ENCODE measurements at regions not wholly inside any gene's neighbourhood (a gene's known extent, or its start where the extent isn't known, plus 50 kb on each side); places are given as distances from the start of the nearest gene placed in this dataset.

GRCh38 chr6:9610620-9611415, 804.1 kb downstream of the TFAP2A start:
- Histone ChIP-seq H4K20me1 (ENCODE audit: insufficient read depth, low read length) (no peaks in the 10 kb centered on the region), H4K91ac (ENCODE audit: insufficient read depth, low read depth, low read length) (no peak overlapping the region), H3K79me1 (ENCODE audit: low read depth in 1 of 2, low read length in 2 of 2) (no peaks in the 10 kb centered on the region), H3K27ac (ENCODE audit: insufficient read depth, low read length) (no peak overlapping the region), H4K8ac (ENCODE audit: low read depth in 2 of 2, low read length in 2 of 2) (no peak overlapping the region), H2BK5ac (ENCODE audit: low read depth, low read length, poor library complexity, severe bottlenecking) (no peak overlapping the region), H3K9me1 (ENCODE audit: insufficient read depth, low read length) (no peaks in the 10 kb centered on the region), H3K4me3 (ENCODE audit: insufficient read depth, low read depth, low read length) (no peak overlapping the region), H3K4me1 (ENCODE audit: control insufficient read depth, insufficient read depth, low read length) (0 out of 2 replicates have a peak, but pooled peaks cover 2% of the 10 kb centered on the region), H4K5ac (ENCODE audit: low read depth, low read length) (no peak overlapping the region), H3K9ac (ENCODE audit: low read depth, low read length) (no peak overlapping the region), H3K18ac (ENCODE audit: low read depth, low read length) (no peak overlapping the region), H2BK120ac (ENCODE audit: low read depth, low read length) (no peak overlapping the region), H2AFZ (replicated peaks; ENCODE audit: low read length, poor library complexity) (no peak overlapping the region), H3K27me3 (ENCODE audit: control insufficient read depth, insufficient read depth, low read length) (no peaks in the 10 kb centered on the region), H3K9me3 (ENCODE audit: control insufficient read depth, insufficient read depth, low read length) (no peaks in the 10 kb centered on the region), H3K14ac (replicated peaks; ENCODE audit: low read depth, low read length) (no peak overlapping the region), H3K4me2 (ENCODE audit: low read depth, low read length) (no peak overlapping the region), H2AK9ac (replicated peaks; ENCODE audit: low read depth, low read length, poor library complexity) (no peak overlapping the region), H3K36me3 (ENCODE audit: control insufficient read depth, insufficient read depth, low read length) (no peaks in the 10 kb centered on the region), H2AK5ac (ENCODE audit: low read depth, low read length) (no peak overlapping the region), H2BK20ac (ENCODE audit: low read depth, low read length) (no peak overlapping the region; the same call in 1 of the 2 replicates), H3K4ac (ENCODE audit: low read depth, low read length) (no peak overlapping the region), H3K23ac (ENCODE audit: low read depth, low read length) (no peak overlapping the region), H2BK15ac (ENCODE audit: low read depth, low read length) (no peak overlapping the region), H3K56ac (ENCODE audit: extremely low read depth, insufficient read depth, low read length) (no peak overlapping the region)
- ChIA-PET CTCF (no interaction called here), POLR2A (ENCODE audit: unreplicated experiment) (no interaction called here)
- intact Hi-C loops (cut with micrococcal nuclease) (loop anchor here (1.0 kb wide), 1 partner anchor 630 kb away; no protein-coding TSS in a partner anchor), in situ Hi-C loops (cut with MboI; ENCODE audit: low sequenced_read_pairs) (no loop called here), dilution Hi-C loops (cut with HindIII; ENCODE audit: low sequenced_read_pairs, unreplicated experiment) (no loop called here)
- no TSS peak for BruUV-seq (replicated peaks)
- ATAC-seq (ENCODE audit: low read depth) (peak; percentile 24; the same call in 1 of the 2 replicates), DNase-seq (no peak)
- no CpG with 5 or more reads among the region's 8 CpGs for WGBS, 2 experiments (ENCODE audit: extremely low coverage in 2 of 2, insufficient read length in 1 of 2)
- peak; percentile 20; the same call in 1 of the 2 replicates for TF ChIP-seq RAD21 (IDR thresholded peaks at IDR 0.05; ENCODE audit: low read length)
- TF ChIP-seq MAFK (IDR thresholded peaks at IDR 0.05; ENCODE audit: low read depth, low read length) = 0 out of 2 replicates have a peak, but pooled peaks have one; percentile 3
- TF ChIP-seq BHLHE40 (IDR thresholded peaks at IDR 0.05; ENCODE audit: low read depth, low read length) = no peak
